GM21786 (cell line): ENCODE measurements at regions not wholly inside any gene's neighbourhood (a gene's known extent, or its start where the extent isn't known, plus 50 kb on each side); places are given as distances from the start of the nearest gene placed in this dataset.
"Not testable (repeated sequence)": the region's sequence is repeated elsewhere in the genome, so short reads cannot be mapped to it uniquely, and the experiment has no call there.

Source experiments
- ATAC-seq: cut with Tn5 transposase; IDR thresholded peaks from one replicate; pipeline ENCODE4 v1.9.1; 2021; ENCODE audit not compliant: unreplicated experiment

DNA sequence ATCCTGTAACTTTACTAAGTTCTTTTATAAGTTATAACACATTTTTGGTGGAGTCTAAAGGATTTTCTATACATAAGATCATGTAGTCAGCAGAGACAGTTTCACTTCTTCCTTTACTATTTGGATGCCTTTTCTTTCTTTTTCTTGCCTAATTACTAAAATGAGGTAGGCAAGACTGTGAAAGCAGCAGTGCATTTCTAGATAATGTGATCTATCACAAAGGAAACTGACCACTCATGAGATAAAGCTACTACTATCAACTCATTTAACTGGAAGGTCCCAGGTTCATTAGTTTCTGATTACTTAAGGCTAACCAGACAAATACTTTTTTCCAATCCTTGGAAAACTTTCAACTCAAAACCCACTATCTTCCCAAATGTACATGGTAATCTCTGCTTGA, 196.2 kb upstream of the E2F8 start:
- ATAC-seq: no peak

DNA sequence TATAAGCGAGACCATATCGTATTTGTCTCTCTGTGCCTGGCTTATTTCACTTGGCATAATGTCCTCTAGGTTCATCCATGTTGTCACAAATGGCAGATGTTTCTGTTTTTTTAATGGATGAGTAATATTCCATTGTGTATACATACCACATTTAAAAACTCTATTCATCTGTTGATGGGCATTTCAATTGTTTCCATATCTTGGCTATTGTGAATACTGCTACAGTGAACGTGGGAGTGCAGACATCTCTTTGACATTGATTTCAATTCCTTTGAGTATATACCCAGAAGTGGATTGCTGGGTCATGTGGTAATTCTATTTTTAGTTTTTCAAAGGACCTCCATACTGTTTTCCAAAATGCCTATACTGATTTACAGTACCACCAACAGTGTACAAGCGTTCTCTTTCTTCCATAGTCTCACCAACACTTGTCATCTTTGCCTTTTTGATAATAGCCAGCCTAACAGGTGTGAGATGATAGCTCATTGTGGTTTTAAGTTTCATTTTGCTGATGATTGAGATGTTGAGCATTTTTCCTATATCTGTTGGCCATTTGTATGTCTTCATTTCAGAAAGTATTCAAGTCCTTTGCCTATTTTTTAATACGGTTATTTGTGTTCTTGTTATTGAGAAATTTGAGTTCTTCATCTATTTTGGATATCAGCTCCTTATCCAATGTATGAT, 194.7 kb upstream of the E2F8 start:
- no peak for ATAC-seq

DNA sequence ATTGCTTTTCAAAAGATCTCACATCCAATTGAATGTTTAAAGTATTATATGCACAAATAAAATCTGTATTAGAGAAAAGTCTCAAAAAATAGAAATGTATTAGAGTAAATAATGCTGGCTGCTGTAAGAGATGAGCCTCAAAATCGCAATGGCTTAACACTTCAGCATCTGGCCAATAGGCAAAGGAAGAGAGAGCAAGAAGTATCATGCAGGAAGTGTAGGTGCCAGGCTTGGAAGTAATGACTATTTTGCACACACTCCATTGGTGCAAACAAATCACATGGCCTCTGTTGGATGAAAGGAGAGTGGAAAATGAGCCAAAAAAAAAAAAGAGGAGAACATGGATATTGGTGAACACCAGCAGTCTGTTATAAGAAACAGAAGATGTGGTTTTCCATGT, 193.0 kb upstream of the E2F8 start:
- no peak for ATAC-seq

DNA sequence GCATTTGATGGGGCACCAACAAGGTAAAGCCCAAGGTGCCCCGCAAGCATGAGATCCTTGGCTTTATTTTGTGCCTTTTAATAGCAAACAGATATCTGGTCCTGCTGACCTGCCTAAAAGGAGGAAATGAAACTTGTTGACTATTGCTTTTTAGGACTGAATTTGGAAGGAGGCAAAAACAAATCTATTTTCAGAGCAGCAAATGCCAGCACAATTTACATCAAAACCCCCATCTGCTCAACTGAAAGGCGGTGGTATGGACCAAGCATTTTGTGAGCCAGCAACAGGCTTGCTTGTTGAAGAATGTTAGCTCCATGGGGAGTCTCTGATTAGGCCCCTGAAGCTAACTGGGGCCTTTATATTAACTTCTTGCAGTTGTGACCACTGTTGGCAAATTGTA, 192.6 kb upstream of the E2F8 start:
- peak; percentile 58 for ATAC-seq

DNA sequence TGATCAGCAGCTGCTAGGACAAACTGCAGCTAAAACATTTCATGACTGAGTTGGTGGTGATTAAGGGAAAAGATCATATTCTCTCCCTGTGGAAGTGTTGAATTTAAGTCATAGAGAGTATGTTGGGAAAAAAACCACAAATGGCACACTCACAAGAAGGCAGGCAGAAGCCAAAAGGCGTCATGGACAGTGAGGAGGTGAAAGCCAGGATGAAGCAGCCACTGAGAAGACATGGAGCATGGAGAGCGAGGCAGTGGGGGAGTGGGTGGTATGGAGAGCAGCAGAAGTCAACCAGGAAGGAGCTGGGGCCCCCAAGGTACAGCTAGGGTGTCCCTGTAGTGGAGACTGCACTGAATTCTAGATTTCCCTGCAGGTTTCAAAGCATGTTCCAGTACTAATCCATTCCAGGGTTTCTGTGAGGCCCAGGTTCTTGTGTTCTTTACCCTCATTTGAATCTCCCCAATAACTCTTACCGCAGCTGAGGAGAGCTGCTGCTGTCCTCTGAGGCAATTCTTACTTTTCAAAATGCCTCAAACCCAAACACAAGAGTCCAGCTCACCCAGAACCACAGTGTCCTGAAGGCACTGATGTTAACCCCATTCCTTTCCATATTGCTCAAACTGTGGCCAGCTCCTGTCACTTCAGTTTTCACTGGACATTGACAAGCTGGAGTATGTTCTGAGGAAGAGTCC, 191.8 kb upstream of the E2F8 start:
- ATAC-seq: peak; percentile 36

DNA sequence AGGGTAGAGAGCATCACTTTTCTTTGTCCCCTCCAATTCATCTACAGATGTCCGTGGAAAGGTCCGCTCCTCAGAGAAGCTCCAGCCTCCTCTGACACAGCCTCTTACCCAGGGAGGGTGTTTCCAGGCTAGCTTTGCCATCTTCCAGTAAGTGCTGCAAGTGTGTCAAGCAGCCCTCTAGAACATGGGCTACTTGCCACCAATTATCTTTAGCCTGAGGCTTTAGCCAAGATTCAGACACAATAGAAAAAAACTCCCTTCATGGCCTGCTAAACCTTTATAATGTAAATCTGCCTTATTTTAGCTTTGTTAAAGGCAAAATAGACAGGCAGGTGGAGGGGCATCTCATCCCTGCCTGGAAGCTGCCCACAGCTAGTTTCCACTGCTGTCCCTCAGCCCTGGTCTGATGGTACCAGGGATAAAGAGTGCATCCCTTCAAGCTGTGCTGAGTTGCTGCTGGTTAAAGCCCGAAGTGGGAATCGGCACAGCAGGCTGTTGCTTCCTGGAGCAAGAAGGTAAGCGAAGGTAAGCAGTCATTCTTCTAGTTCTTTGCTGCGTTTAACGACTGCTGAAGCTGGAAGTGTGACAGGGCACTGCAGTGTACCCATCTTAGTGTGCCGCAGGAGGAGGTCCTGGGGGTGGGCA, 190.1 kb upstream of the E2F8 start:
- ATAC-seq: no peak

DNA sequence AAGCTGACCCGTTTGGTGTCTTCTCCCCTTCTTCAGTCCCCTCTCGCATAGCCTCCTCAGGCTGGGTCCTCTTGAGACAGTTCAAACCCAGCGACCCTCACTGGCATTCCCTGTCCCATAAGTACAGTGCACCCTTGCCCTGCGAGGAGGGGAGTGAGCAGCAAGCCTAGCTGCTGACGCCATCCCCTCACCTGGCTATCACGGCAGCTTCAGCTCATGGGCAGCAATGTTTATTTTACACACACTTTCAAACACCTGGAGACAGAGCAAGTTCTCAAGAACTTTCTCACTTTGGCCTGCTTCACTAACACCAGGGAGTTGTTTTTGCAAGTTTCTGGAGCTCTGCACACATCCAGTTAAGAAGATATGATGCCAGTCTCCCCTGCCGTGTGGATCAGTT, 189.6 kb upstream of the E2F8 start:
- no peak for ATAC-seq

DNA sequence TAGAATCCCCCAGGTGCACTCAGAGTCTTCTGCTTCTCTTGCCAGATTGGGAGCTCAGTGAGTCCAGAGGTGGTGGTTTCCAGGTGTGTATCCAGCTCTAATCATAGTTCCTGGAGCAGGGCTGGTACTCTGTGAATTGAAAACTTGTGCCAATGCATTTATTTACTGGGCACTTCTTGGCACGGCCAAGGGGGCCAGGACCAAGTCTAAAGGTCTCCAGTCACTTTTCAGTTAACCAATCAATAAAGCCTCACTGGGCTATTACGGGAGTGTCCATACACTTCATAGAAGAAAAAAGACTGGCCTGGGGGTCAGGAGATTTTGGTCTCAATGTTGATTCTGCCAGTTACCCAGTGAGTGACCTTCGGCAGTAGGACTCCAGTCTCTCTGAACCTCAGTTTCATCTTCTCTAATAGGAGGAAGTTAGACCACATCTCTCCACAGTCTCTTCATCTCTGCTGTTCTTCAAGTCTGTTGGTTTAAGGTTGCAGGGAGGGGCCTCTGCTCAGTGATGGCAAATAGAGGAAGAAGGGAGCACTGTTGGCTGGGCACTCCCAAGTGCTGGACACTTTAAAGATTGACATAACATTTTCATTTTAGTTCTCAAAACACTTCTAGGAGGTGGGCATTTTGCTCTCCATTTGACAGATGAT, 188.5 kb upstream of the E2F8 start:
- no peak for ATAC-seq

DNA sequence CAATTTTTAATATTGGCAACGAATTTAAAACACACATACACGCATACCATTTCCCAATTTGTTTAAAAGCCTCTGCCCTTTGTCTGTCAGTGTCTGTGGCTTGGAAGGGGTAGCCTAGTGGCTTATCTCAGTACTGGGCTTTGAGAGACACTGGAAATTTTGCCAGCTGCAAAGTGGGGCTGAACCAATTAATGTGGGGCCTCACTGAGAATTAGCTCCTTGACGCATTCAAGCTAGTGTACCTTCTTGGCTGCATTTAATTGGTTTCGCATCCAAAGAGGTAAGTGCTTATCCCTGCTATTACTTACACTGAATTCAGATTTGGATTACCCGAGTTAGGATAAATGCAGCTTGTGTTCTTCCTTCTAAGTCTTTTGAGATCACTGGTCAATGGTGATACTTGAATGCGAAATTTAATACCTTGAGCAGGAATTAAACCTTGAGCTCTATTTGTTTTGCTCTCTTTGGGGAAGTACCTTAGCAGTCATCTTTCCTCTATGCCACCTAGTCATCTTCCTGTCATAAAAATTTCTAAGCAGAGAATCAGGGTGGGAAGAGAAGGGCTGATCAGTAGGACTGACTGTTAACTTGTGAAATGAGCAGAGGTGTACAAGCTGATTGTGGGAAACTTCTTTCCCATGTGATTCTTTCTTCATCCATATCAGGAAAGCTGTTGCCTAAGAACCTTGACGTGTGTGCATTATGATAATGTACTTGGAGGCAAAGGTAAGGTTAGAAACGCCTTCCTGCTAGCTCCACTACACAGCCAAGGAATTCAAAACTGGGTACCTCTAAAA, 187.7 kb upstream of the E2F8 start:
- ATAC-seq: no peak

DNA sequence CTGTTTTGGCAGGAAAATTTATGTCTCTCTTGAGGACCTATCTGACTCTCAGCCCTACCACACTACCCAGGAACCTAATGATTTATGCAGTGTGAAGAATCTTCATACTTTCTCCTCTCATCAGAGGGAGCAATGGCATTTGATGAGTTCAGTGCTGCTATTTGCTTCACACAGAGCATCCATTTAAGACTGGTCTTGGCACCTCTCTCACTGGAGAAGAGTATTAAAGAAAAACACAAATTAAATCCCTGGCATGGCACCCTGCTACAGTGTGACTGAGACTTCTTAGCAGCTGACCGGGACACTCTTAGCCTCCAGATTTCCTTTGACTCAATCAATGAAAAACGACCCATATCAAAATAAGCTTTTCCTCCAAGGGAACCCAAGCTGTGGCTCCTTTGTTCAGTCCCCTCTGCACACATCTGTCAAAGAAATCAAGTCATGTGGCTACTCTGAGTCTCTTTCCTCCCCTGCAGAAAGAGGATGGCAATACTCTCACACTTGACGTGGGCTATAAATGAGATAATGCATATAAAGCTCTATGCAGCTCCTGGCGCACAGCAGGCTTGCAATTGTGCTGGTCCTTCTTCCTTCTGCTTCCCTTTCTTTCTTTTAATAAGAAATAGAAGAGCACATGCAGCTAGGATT, 186.1 kb upstream of the E2F8 start:
- no peak for ATAC-seq

DNA sequence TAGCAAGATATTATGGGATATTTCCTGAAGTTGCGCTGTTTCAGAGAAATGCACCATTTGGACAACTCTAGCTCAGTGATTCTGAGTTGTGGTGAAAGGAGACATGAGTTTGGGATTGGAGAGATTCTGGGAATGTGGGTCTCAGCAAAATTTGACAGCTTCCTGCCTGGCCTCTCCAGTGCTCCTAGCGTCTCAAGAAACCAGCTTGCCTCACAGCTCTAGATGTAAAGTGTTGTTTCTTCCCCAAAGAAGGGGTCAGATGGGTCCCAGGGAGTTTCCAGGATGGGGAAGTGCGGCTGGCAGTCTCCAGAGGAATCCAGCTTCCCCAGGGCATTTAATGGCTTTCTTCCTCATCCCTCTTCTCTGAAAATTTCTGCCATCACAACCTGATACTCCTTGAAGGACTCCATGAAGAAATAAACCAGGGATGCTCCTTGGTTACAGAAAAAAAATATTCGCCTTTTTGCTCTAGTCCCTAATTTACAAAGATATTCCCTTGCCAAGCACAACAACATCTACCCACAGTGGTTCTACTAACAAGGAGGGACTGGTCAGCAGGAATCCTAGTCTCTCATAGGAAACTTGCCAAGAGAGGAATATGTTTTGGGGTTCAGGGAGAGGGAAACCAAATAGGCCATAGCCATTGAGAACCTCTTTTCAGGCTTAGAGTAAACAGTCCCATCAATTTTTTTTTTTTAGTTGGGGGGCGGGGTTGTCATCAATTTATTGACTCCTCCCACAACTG, 185.4 kb upstream of the E2F8 start:
- no peak for ATAC-seq

DNA sequence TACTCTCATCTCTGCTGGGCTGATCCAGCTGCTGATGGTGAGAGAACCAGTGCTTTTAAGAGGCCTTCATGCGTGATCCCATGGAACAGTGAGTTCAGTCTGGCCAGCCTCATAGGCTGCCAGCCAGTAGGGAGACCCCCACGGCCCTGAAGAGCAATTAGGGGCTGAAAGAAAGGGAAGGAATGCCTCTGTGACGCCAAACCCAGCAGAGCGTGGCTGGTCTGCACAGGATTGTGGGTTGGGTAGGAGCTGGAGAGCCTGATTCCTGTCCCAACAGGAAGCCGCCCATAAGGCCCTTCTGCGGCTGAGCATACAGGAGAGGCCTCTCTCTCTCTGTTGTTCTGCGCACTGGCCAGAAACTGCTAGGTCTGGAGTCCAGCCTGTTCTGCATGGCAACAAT, 181.5 kb upstream of the E2F8 start:
- ATAC-seq: no peak

DNA sequence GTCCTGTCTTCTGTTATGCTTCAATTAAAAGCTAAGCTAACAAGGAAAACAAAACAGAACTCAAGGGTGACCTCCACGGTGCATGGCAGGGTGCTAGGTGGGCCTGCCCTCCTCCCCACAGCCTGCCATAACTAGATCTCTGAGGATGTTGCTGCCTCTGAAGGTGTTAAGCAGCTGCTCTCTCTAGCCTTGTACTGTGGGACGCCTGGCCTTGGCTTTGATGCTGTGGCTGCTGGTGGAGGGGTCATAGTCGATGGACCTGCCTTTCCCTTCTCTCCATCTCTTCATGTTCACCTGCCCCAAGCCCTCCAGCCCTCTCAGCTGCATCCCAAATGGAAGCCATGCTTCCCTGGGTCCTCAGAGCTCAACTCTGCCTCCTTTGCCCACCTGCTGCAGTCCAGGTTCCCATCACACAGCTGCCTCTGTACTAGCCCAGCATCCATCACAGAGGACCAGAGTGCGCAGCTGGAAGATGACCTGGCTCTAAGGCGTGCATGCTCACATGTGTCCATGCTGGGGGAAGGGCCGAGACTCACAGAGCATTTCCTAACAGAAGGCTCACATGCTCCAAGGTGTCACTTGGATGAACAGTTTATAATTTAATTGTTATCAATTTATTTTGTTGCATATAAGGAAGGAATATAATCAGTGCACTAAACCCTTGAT, 180.3 kb upstream of the E2F8 start:
- no peak for ATAC-seq

DNA sequence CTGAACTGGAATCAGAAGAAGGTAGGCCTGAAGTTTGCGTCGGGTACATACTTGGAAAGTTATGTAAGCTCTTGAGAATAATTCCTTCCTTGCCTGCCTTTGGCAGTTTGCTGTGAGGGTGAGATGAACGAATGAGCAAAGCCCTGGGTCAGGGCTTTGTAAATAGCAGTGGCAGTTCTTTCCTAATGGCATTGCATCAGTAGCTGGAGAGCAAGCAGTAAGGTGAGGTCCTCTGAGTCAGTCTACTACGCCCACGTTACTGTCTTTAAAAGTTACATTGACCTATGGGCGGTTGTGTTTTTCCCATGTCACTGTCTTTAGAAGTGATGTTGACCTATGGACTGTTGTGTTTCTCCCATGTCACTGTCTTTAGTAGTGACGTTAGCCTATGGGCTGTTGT, 179.1 kb upstream of the E2F8 start:
- no peak for ATAC-seq

DNA sequence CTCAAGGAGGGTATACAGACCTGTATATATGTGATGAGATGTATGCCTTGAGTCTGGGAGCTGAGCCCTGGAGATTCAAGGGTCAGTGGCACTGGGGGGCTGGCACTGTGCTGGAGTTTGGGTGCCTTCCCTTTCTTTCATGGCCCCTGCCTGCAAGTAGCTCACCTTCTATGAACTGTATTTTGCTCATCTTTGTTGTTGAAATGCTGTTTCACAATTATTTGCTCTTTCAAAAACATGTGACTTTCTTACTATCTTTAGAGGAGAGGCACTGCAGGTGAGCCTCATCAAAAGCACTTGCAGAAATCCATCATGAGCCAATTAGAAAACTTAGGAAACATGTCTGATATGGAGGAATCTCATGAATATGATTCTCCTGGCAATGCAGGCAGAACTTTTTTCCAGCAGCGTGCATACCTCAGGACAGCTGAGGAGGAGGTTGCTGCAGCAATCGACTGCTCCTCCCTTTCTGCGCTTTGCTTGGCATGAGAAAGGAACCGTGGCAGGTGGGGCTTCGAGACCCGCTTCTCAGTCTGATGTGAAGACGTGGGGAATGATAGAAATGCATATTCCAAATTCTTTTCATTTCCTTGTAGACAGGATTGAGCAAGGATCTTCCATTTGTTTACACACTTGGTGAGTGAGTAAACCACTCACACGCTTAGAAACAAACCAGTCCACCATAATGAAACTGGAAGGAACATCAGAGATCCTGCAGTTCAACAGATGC, 178.4 kb upstream of the E2F8 start:
- ATAC-seq: no peak

DNA sequence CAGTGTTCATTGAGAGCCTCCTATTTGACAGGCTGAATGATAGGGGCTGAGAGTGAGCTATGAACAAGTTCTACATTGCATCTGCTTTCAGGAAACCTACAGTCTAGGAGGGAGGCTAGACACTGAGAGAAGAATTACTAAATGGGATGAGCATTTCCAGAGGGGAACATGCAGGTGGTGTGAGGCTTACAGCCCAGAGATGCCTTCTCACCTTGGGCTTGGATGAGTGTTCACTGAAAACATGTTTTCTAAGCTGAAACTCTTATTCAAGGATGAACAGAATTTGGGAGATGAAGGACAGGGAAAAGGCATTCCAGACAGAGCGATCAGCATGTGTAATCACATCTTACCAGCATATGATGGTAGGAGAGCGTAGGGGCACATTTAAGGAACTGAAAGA, 177.5 kb upstream of the E2F8 start:
- ATAC-seq: no peak

DNA sequence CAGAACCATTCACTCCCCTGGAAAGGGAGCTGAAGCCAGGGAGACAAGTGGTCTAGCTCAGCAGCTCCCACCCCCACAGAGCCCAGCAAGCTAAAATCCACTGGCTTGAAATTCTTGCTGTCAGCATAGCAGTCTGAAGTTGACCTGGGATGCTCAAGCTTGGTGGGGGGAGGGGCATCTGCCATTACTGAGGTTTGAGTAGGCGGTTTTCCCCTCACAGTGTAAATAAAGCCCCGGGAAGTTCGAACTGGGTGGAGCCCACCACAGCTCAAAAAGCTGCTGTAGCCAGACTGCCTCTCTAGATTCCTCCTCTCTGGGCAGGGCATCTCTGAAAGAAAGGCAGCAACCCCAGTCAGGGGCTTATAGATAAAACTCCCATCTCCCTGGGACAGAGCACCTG, 171.3 kb upstream of the E2F8 start:
- ATAC-seq: not testable (repeated sequence)

DNA sequence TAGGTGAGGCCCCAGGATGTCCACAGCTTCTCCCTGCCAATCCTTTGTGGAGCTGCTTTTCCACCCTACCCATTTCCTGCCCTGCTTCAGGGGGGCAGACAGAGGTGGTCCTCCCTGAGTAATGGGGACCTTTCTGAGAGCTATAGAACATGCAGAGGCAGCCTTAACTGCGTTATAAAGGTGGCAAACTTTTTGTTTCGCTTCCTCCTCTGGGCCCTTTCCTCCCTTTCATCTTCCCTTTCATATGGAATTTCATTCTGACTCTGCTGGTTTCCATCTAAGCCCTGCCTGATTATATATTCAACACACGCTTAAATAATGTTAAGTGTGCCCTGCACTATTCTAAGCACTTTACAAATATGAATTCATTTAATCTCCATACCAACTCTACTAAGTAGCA, 169.3 kb upstream of the E2F8 start:
- peak; percentile 78 for ATAC-seq

DNA sequence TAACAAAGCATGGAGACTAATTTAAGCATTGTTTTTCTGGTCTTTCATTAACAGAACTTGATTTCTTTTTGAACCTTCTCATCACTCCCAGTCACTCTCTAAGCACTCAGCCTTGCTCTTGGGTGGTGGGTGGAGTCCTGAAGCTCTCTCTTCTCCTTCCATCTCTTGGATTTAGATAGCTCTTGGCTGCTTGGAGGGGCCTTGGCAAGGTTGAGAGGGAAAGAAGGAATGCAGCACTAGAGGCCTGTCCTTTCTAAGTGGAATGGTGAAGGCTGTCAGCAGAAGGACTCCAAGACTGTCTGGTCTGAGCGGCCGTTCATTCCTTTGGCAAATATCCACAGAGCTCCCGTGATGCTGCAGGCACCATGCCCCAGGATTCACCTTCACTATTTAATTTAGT, 168.6 kb upstream of the E2F8 start:
- no peak for ATAC-seq
